Sigmoid colon (tissue), 6 donors: ENCODE measurements at regions not wholly inside any gene's neighbourhood (a gene's known extent, or its start where the extent isn't known, plus 50 kb on each side); places are given as distances from the start of the nearest gene placed in this dataset.

Experiments used
- DNase-seq: peaks from one replicate; pipeline ENCODE4 v3.0.0-alpha.2; 2019
- H3K27ac ChIP-seq, 4 donors: fragments of 200-600 bp; sonication (generic); one replicate each; pipeline ENCODE4 v1.5.1; 2016 to 2019; ENCODE audit warnings: mild to moderate bottlenecking in 1 of 4
- H3K27me3 ChIP-seq, 3 donors: fragments of 200-600 bp; sonication (generic); one replicate each; pipeline ENCODE4 v1.5.1; 2019; ENCODE audit warnings: mild to moderate bottlenecking in 1 of 3
- H3K36me3 ChIP-seq, 4 donors: fragments of 200-600 bp; sonication (generic); one replicate each; pipeline ENCODE4 v1.5.1; 2016 to 2019
- H3K4me1 ChIP-seq, 4 donors: fragments of 200-600 bp; sonication (generic); one replicate each; pipeline ENCODE4 v1.5.1; 2017 to 2019
- H3K4me3 ChIP-seq, 4 donors: fragments of 200-600 bp; sonication (generic); one replicate each; pipeline ENCODE4 v1.5.1; 2017 to 2019; ENCODE audit warnings: mild to moderate bottlenecking in 2 of 4, moderate library complexity in 1 of 4
- H3K9me3 ChIP-seq, 4 donors: fragments of 200-600 bp in 3 of 4; sonication (generic) in 3 of 4; one replicate each; pipeline versions ENCODE4 v1.5.1 to v1.6.1; 2013 to 2019
- CTCF ChIP-seq, 4 experiments: fragments of 450-650 bp in 3 of 4; fragments of 200-600 bp in 1 of 4; IDR thresholded peaks; one replicate each; pipeline ENCODE4 v1.5.1; 2016 to 2019; ENCODE audit warnings: antibody characterized with exemption in 4 of 4, mild to moderate bottlenecking in 3 of 4, moderate library complexity in 2 of 4
- EP300 ChIP-seq, 4 donors: sonication (generic); formaldehyde crosslinking; IDR thresholded peaks; one replicate each; pipeline ENCODE4 v1.6.1; 2017; ENCODE audit warnings: antibody characterized with exemption in 4 of 4
- POLR2A ChIP-seq, 2 donors: fragments of 450-650 bp; IDR thresholded peaks; one replicate each; pipeline ENCODE4 v1.6.1; 2016; ENCODE audit warnings: antibody characterized with exemption in 2 of 2, mild to moderate bottlenecking in 2 of 2, moderate library complexity in 2 of 2
- POLR2AphosphoS5 ChIP-seq, 4 donors: sonication (generic); formaldehyde crosslinking; IDR thresholded peaks; one replicate each; pipeline ENCODE4 v1.6.1; 2017; ENCODE audit warnings: antibody characterized with exemption in 4 of 4
- WGBS, 2 donors: extraction: QIAGEN DNeasy Blood & Tissue Kit; methylation state at CpG; one replicate each; pipeline ENCODE4 v1.1.7; 2013; 5-methylcytosine and 5-hydroxymethylcytosine counted together
- intact Hi-C: fragments of 100-400 bp; cut with DNase I; formaldehyde crosslinking; loops from one replicate; pipeline ENCODE4 v1.15.1; 2023
- donor health status: healthy with polysubstance abuse.
- donor health status: healthy.

DNA sequence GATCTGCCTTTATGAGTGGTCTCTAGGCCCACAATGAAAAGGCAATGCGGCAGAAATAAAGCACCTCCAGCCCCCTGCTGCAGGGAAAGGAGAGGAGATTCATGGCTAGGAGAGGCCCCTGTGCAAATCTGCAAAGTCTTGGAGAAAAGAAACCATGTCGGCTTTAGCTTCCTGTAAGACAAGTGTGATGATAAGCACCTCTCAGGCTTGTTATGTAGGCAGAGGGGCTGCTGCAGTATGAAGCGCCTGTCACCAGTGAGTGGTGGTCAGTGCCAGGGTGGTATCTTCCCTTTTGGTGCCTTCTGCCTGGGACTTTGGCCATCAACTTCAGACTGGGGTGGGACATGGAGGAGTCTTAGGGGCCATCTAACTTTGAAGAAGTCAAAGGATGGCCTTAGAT lies 59.2 kb upstream of the ARHGEF3 start:
- DNase-seq, result no peak
- no peaks in the 10 kb centered on the region for H3K36me3 ChIP-seq
- H3K4me1 ChIP-seq, result peaks cover 0 to 33% (median 20%) of the 10 kb centered on the region in 4 donors
- intact Hi-C loops, result no loop called here
- TF ChIP-seq EP300 (IDR thresholded peaks at IDR 0.05), result no peak
- TF ChIP-seq CTCF (IDR thresholded peaks at IDR 0.05), result no peak
- no peak for TF ChIP-seq POLR2A (IDR thresholded peaks at IDR 0.05)
- TF ChIP-seq POLR2AphosphoS5 (IDR thresholded peaks at IDR 0.05), result no peak
- no peak overlapping the region for H3K4me3 ChIP-seq
- 85 to 92% methylated on average over 3 of the region's 3 CpGs for WGBS, 2 donors
- no peaks in the 10 kb centered on the region for H3K9me3 ChIP-seq
- no peaks in the 10 kb centered on the region for H3K27me3 ChIP-seq
- H3K27ac ChIP-seq, result no peak overlapping the region

- TF ChIP-seq EP300 (IDR thresholded peaks at IDR 0.05), result no peak
- TF ChIP-seq POLR2AphosphoS5 (IDR thresholded peaks at IDR 0.05), result no peak
- no peak for TF ChIP-seq POLR2A (IDR thresholded peaks at IDR 0.05)
- TF ChIP-seq CTCF (IDR thresholded peaks at IDR 0.05), result no peak
- peaks cover 0 to 38% (median 23%) of the 10 kb centered on the region in 4 donors for H3K4me1 ChIP-seq
- no peaks in the 10 kb centered on the region for H3K27me3 ChIP-seq
- no peak overlapping the region for H3K4me3 ChIP-seq
- no peaks in the 10 kb centered on the region for H3K36me3 ChIP-seq
- H3K27ac ChIP-seq, result no peak overlapping the region
- intact Hi-C loops, result no loop called here
- no peak for DNase-seq
- H3K9me3 ChIP-seq, result no peaks in the 10 kb centered on the region
Observed at GRCh38 chr3:56860351-56860750, 58.6 kb upstream of the ARHGEF3 start.

- H3K27ac ChIP-seq, result no peak overlapping the region
- 76 to 89% methylated on average over 1 of the region's 1 CpG for WGBS, 2 donors
- intact Hi-C loops, result no loop called here
- H3K9me3 ChIP-seq, result no peaks in the 10 kb centered on the region
- H3K36me3 ChIP-seq, result no peaks in the 10 kb centered on the region
- peaks cover 0 to 45% (median 25%) of the 10 kb centered on the region in 4 donors for H3K4me1 ChIP-seq
- TF ChIP-seq EP300 (IDR thresholded peaks at IDR 0.05) (no peak), POLR2AphosphoS5 (IDR thresholded peaks at IDR 0.05) (no peak), POLR2A (IDR thresholded peaks at IDR 0.05) (no peak), CTCF (IDR thresholded peaks at IDR 0.05) (no peak)
- no peak overlapping the region for H3K4me3 ChIP-seq
- H3K27me3 ChIP-seq, result no peaks in the 10 kb centered on the region
- DNase-seq, result no peak
Observed at GRCh38 chr3:56858331-56858730, 56.6 kb upstream of the ARHGEF3 start.

GRCh38 chr3:56857178-56857577 lies 55.4 kb upstream of the ARHGEF3 start:
- Histone ChIP-seq H3K4me1 (peaks cover 0 to 42% (median 22%) of the 10 kb centered on the region in 4 donors), H3K27ac (peak overlapping the region in 1 of 4 donors; percentile 23), H3K4me3 (no peak overlapping the region), H3K36me3 (no peaks in the 10 kb centered on the region), H3K9me3 (no peaks in the 10 kb centered on the region), H3K27me3 (no peaks in the 10 kb centered on the region)
- no peak for DNase-seq
- 85 to 93% methylated on average over 4 of the region's 4 CpGs for WGBS, 2 donors
- TF ChIP-seq CTCF (IDR thresholded peaks at IDR 0.05), result no peak
- TF ChIP-seq POLR2A (IDR thresholded peaks at IDR 0.05), result no peak
- TF ChIP-seq EP300 (IDR thresholded peaks at IDR 0.05), result no peak
- TF ChIP-seq POLR2AphosphoS5 (IDR thresholded peaks at IDR 0.05), result no peak
- intact Hi-C loops, result no loop called here

- peak overlapping the region in 1 of 4 donors; percentile 23 for H3K27ac ChIP-seq
- DNase-seq, result no peak
- no peaks in the 10 kb centered on the region for H3K36me3 ChIP-seq
- peaks cover 0 to 38% (median 21%) of the 10 kb centered on the region in 4 donors for H3K4me1 ChIP-seq
- H3K27me3 ChIP-seq, result no peaks in the 10 kb centered on the region
- intact Hi-C loops, result no loop called here
- no peak for TF ChIP-seq POLR2AphosphoS5 (IDR thresholded peaks at IDR 0.05)
- no peak for TF ChIP-seq POLR2A (IDR thresholded peaks at IDR 0.05)
- no peak for TF ChIP-seq CTCF (IDR thresholded peaks at IDR 0.05)
- no peak for TF ChIP-seq EP300 (IDR thresholded peaks at IDR 0.05)
- no peaks in the 10 kb centered on the region for H3K9me3 ChIP-seq
- H3K4me3 ChIP-seq, result no peak overlapping the region
Observed at GRCh38 chr3:56856752-56857151, 55.0 kb upstream of the ARHGEF3 start.
